ENCODE measurements at regions not wholly inside any gene's neighbourhood (a gene's known extent, or its start where the extent isn't known, plus 50 kb on each side); places are given as distances from the start of the nearest gene placed in this dataset.

DNA sequence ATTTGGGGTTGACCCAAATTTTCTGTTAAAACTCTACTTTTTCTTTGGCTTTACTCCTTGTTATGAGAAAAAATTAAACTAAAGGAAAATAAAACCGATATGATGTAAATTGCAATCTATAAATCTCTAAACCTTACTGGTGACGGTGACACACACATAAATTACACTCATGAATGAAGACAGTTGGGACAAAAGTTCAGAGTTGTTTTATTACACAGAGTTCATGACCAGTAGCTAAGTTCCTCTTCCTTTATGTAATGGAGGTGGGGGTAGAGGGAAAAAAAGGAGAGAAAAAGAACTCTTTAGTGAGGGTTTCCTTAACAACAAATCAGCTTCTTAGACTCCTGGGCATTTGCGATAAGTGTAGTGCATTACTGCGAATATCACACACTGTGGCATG lies 220.7 kb downstream of the KCNJ2 start:
- intact Hi-C loops (cut with micrococcal nuclease), result no loop called here
- Mint-ChIP-seq H3K4me1 (no peaks in the 10 kb centered on the region), H3K27ac (no peak overlapping the region), H3K27me3 (no peaks in the 10 kb centered on the region), H3K9me3 (ENCODE audit: insufficient read depth) (no peaks in the 10 kb centered on the region), H3K4me3 (no peak overlapping the region)
- CTCF ChIA-PET, result no interaction called here
- H3K4me3 ChIP-seq (ENCODE audit: control extremely low read depth in 1 of 5, extremely low read depth in 1 of 5, insufficient read depth in 1 of 5, low read depth in 2 of 5, low read length in 4 of 5), result no peak overlapping the region
- POLR2A ChIA-PET, result no interaction called here
- no peak overlapping the region for H2AFZ ChIP-seq (ENCODE audit: insufficient read depth, low read depth, low read length, poor library complexity, severe bottlenecking)
- H3K9me3 ChIP-seq (ENCODE audit: control extremely low read depth in 1 of 3, control insufficient read depth in 2 of 3, insufficient read depth in 1 of 3, low read length in 2 of 3), result no peaks in the 10 kb centered on the region
- no peak for DNase-seq
- no peaks in the 10 kb centered on the region for H3K79me2 ChIP-seq (ENCODE audit: control insufficient read depth, insufficient read depth, low read length)
- no peak for TF ChIP-seq CTCF (IDR thresholded peaks at IDR 0.05)
- TF ChIP-seq EZH2 (IDR thresholded peaks at IDR 0.05; ENCODE audit: borderline replicate concordance, insufficient read depth, low read depth, low read length, poor library complexity, severe bottlenecking), result no peak
- H3K4me2 ChIP-seq (replicated peaks; ENCODE audit: low read depth, low read length, poor library complexity, severe bottlenecking), result no peak overlapping the region
- no peak overlapping the region for H3K9ac ChIP-seq (ENCODE audit: low read length)
- H4K20me1 ChIP-seq (ENCODE audit: control insufficient read depth, insufficient read depth, low read length, poor library complexity, severe bottlenecking), result no peaks in the 10 kb centered on the region
- no peaks in the 10 kb centered on the region for H3K36me3 ChIP-seq (replicated peaks in 1 of 2; ENCODE audit: control extremely low read depth in 1 of 2, control insufficient read depth in 1 of 2, extremely low read depth in 1 of 2, insufficient read depth in 2 of 2, low read length in 1 of 2)
- no peaks in the 10 kb centered on the region for H3K4me1 ChIP-seq (ENCODE audit: control insufficient read depth in 2 of 2, insufficient read depth in 2 of 2, low read length in 2 of 2)
- WGBS (ENCODE audit: insufficient coverage), result no CpG with 5 or more reads among the region's 4 CpGs
- no peak for ATAC-seq (ENCODE audit: low read depth)
- no peak overlapping the region for H3K27ac ChIP-seq (ENCODE audit: low read length in 2 of 2)
- no peaks in the 10 kb centered on the region for H3K27me3 ChIP-seq (replicated peaks in 1 of 4; ENCODE audit: control extremely low read depth in 1 of 4, control insufficient read depth in 3 of 4, insufficient read depth in 4 of 4, low read length in 3 of 4)

GRCh38 chr17:70394473-70395232 lies 225.3 kb downstream of the KCNJ2 start:
- intact Hi-C loops (cut with micrococcal nuclease), result no loop called here
- DNase-seq (no peak), ATAC-seq (ENCODE audit: low read depth) (no peak)
- Histone ChIP-seq H3K4me3 (ENCODE audit: control extremely low read depth in 1 of 5, extremely low read depth in 1 of 5, insufficient read depth in 1 of 5, low read depth in 2 of 5, low read length in 4 of 5) (no peak overlapping the region), H2AFZ (ENCODE audit: insufficient read depth, low read depth, low read length, poor library complexity, severe bottlenecking) (no peak overlapping the region), H3K79me2 (ENCODE audit: control insufficient read depth, insufficient read depth, low read length) (no peaks in the 10 kb centered on the region), H3K27me3 (replicated peaks in 1 of 4; ENCODE audit: control extremely low read depth in 1 of 4, control insufficient read depth in 3 of 4, insufficient read depth in 4 of 4, low read length in 3 of 4) (no peaks in the 10 kb centered on the region), H3K36me3 (replicated peaks in 1 of 2; ENCODE audit: control extremely low read depth in 1 of 2, control insufficient read depth in 1 of 2, extremely low read depth in 1 of 2, insufficient read depth in 2 of 2, low read length in 1 of 2) (no peaks in the 10 kb centered on the region), H4K20me1 (ENCODE audit: control insufficient read depth, insufficient read depth, low read length, poor library complexity, severe bottlenecking) (no peaks in the 10 kb centered on the region), H3K9ac (ENCODE audit: low read length) (no peak overlapping the region), H3K4me1 (ENCODE audit: control insufficient read depth in 2 of 2, insufficient read depth in 2 of 2, low read length in 2 of 2) (no peaks in the 10 kb centered on the region), H3K4me2 (replicated peaks; ENCODE audit: low read depth, low read length, poor library complexity, severe bottlenecking) (no peak overlapping the region), H3K9me3 (ENCODE audit: control extremely low read depth in 1 of 3, control insufficient read depth in 2 of 3, insufficient read depth in 1 of 3, low read length in 2 of 3) (no peaks in the 10 kb centered on the region), H3K27ac (ENCODE audit: low read length in 2 of 2) (no peak overlapping the region)
- TF ChIP-seq EZH2 (IDR thresholded peaks at IDR 0.05; ENCODE audit: borderline replicate concordance, insufficient read depth, low read depth, low read length, poor library complexity, severe bottlenecking), result no peak
- Mint-ChIP-seq H3K4me1 (no peaks in the 10 kb centered on the region), H3K27ac (no peak overlapping the region), H3K9me3 (ENCODE audit: insufficient read depth) (peaks cover 1% of the 10 kb centered on the region), H3K4me3 (no peak overlapping the region), H3K27me3 (no peaks in the 10 kb centered on the region)
- CTCF ChIA-PET, result no interaction called here
- POLR2A ChIA-PET, result no interaction called here
- WGBS (ENCODE audit: insufficient coverage), result 100% methylated on average over 1 of the region's 2 CpGs

Measured in B cell (primary cell).